ENCODE measurements at regions not wholly inside any gene's neighbourhood (a gene's known extent, or its start where the extent isn't known, plus 50 kb on each side); places are given as distances from the start of the nearest gene placed in this dataset.

DNA sequence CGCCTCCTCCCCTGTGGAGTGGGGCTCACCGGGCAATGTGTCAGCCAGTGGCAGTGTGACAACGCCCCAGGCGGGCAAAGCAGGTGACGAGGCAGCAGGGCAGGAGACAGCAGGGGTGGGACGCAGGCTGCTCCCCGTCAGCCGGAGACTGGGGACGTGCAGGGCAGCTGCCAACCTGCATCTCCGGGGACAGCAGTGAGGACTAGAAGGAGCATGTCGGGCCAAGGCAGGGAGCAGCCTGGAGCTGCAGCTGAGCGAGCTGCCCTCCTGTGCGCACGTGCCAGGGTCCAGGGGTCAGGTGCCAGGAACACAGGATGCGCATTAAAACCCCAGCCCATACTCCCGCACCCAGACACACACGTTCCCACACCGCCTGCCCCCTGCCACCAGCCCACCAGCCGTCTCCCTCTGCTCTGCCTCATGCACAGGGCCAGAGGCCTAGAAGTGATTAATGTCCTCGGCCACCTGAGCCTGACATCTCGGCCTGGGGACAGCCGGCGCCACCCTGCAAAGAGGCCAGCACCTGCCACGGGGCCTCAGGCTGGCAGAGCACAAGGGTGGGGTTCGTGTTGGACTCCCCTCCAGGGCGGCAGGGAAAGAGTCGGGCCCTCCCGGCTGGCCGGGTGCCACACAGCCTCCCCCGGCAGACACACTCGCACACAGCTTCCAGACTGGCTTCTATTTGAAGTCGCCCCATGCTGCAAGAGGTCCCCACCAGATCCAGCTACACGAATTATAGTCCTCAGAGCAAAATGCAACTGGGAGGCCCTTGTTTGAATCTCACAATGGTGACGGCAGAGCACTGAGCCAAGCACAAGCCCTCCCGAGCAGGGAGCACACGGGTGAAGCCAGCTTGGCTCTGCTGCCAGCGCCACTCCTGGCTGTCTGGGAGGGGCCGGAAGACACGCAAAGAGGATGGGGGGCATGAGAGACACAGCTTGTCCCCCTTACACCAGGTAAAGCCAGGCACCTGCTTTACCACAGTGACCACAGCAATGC is 90.4 kb downstream of the RBFOX3 start:
- DNase-seq: no peak

DNA sequence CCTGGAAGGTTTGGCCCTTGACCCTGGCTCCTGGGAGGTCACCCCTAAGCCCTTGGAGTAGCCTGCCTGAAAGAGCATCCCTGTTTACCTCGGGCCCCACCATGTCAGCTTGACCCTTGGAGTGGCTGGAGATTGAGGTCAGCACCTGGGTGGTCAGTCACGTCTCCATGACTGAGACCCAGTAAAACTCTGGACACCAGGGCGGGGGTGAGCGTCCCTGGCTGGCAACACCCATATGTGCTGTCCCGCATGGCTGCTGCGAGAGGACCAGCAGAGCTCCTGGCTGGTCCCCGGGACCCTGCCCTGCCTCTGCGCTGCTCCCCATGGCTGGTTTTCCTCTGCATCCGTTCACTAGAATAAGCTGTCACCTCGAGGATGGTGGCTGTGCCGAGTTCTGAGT is 91.2 kb downstream of the RBFOX3 start:
- no peak for DNase-seq

DNA sequence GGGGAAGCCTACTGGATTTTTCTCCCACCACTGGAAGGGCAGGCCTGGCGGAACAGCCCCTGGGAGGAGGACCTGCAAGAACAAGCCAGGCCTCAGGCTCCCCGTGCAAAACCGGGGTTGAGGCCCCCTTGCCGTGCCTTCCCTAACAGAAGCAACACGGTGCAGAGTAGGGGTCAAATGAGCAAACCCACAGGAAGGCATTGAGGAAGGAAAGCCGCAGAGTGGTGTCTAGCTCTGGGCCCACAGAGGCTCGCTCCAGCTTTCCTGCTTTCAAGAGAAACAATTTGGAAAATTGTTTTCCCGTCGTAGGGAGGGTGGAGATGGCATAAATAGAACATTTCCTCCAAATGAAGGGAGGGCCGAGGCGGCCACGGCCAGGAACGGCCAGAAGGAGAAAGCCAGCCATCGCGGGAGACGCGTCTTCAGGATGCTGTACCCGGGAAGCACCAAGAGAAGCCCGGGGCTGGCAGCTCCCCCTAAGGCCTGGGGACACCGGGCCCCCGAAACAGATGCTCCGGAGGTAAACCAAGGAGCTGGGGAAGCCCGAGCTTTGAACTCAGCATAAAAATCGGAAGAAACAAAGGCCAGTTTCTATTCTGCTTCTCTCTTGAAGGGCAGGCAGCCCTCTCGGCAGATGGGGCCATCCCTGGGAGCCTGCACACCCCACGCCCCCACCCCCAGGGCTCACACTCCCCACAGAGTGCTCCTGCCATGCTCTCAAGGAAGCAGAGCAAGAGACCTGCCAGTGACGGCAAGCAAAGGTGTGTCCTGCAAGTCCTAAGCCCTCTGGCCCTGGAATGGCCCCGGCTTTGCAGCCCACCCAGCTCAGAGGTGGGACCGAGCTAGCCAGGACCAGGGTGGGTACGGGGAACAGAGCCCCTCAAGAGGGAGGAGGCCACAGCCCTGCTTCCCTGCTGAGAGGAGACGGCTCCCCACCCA is 92.0 kb downstream of the RBFOX3 start:
- DNase-seq: no peak

DNA sequence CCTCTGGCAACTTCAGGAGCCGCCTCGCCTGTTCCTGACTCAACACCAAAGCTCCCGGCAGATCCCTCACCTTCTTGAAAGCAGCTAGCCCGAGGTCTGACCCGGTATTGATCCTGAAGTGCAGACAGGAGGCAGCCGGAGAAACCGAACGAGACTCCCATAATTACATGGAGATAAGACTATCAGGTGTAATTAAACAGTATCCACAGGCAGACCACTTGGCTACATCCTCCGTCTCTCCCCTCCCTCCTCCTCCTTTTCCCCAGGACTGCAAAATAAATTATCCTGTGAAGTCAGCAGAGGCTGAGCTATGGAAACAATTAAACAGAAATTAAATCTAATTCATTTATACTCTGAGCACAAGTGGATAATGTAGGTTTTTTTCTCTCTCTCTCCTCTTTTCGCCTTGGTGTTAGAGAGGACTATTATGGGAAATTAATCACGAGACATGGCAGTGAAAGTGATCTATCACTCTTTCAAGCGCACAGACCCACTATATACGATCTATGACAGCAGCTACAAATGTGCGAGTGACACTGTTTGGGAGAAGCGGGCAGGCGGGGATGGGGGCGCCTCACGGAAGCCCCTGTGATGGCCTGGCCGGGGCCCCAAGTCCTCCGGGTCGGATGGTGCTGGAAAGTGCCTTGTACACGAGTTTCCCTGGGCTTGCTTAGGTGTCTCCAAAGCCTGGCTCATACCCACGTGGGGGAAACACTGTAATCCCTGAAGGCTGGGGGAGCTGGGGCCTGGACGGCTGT is 92.8 kb downstream of the RBFOX3 start:
- DNase-seq: no peak

DNA sequence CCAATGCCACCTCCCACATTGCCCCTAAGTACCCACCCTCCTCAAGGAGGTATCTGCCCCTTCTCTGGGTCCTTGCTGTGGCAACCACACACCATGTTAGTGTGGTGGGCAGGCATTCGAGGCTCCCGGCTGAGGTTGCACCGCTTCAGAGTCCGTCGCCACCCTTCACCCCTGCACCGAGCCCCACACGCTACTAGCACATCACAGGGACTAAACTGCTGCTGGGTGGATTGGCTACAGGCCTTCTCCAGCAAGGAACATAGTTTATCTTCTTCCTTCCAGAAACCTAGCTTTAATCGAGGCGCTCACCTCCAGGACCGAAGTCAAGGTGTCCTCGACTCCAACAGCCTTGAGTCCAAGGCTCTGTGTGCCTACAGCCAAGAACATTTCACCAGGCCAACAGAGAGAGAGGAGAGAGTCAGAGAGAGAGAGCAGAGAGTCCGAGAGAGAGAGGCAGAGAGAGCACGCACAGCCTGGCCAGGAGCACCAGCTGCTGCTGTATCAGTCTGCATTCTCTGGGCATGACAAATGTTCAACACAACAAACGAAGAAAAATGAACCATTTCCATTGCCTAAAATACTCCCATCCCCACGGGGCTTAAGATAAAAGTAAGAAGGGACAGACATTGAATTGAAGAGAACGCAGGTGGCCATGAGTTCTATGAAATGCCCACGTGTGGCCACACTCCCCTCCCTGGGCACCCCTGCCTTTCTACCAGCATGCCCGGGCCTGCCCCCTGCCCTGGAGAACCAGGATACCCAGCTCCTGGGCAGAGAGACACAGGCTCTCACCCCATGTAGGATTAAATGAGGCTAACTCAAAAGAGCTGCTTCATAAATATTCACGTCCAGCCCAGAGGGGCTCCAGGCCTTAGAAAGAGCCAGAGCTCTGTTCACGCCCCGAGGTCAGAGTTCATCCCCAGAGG is 94.9 kb downstream of the RBFOX3 start:
- DNase-seq: no peak

DNA sequence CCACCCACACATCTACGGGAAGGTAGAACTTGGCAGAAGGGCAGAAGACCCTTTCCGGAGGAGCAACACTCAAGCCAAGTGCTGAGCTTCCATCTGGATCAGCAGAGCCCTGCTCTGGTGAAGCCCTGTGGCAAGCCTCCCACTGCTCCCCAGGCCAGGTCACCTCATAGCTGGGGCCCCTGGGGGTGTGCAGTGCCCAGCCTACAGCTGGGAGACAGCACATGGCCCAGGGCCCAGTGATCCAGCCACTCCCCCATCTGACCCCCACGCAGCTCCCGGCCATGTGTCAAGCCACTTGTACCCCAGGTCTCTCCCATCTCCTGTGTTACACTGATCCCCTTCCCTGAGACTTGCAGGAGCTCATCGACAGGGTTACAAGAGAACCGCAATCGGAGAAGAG is 95.7 kb downstream of the RBFOX3 start:
- DNase-seq: no peak

DNA sequence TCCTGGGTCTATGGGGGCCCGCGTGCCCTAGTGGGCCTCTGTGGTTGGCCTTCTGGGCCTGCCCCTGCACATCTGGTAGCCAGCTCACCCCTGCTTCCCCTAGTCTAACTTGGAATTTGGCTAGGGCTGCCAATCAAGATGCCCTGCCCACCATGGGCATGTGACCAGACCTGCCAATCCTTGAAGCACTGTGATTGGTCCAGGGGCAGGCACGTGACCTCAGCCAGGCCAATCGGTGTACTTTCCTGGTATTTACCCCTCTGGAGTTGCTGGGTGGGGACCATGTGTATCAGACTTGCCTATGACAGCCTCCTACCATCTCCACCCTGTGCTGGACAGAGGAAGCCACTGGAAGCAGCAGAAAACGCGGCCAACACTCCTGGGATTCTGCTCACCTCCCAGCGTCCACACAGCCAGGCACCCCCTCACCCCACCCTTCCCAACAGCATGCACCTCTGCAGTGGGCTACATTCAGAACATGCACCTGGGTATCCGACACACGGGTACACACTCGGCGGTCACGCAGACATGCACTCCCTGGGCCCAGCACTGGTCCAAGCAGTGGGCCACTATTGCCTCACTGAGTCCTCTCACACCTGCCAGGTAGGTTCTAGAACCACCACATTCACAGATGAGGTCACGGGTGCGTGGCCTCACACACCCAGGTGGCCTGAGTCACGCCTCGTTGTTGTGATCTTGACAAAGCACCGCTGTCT is 96.9 kb downstream of the RBFOX3 start:
- no peak for DNase-seq

DNA sequence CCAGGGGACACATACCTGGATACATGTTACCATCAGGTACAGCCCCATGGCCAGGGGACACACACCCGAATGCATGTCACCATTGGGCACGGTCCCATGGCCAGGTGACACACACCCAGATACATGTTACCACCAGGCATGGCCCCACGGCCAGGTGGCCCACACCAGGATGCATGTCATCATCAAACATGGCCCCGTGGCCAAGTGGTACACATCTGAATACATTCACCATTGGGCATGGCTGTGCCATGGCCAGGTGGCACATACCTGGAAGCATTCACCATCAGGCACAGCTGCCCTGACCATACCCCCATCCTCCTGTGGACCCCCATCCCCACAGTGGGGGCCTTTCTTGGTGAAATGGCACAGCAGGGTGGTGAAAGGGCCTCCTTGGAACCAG is 97.6 kb downstream of the RBFOX3 start:
- DNase-seq: no peak

DNA sequence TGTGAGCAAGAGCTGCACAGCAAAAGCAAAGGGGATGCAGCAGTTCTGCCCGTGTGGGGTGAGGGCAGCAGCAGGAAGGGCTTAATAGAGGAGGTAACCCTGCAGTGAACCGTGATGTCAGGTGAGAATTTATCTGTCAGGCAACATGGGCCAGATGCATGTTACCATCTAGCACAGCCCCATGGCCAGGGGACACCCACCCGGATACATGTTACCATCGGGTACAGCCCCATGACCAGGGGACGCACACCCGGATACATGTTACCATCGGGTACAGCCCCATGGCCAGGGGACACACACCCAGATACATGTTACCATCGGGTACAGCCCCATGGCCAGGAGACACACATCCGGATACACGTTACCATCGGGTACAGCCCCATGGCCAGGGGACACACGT is 99.4 kb downstream of the RBFOX3 start:
- DNase-seq: no peak

DNA sequence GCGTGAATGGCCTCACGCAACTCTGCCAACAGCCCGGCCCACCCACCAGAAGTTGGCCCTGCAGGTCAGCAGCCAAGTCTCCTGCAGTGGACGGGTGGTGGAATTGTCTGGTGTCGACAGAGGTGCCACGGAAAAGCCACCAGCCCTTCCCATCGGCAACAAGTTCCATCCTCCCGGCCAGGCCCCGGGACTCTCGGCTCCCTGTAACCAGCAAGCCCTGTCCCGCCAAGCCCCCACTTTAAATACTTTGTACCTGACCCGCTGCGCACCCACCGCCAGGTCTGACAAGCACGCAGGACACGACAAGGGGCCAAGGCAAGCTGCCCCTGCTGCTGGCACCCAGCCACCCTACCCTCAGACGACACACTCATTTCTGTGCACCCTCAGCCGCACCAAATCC is 100.8 kb downstream of the RBFOX3 start:
- no peak for DNase-seq

DNA sequence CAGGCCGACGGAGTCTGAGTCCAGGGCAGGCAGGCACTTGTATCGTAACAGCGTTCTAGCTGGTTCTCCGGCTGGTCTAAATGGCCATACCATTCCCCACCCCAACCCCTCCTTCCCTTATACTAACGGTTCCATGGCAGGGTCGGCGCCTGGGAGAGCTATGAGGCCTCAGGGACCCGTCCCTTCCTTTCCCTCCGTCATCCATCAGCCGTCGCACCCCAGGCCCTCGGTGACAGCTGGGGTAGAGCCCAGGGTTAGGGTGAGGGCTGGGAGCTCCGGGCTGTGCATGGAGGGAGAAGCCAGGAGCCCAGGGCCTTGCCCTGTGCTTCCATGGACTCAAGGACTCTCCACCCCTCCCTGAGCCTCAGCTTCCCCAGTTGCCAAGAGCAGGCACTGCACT is 101.4 kb downstream of the RBFOX3 start:
- DNase-seq: no peak

DNA sequence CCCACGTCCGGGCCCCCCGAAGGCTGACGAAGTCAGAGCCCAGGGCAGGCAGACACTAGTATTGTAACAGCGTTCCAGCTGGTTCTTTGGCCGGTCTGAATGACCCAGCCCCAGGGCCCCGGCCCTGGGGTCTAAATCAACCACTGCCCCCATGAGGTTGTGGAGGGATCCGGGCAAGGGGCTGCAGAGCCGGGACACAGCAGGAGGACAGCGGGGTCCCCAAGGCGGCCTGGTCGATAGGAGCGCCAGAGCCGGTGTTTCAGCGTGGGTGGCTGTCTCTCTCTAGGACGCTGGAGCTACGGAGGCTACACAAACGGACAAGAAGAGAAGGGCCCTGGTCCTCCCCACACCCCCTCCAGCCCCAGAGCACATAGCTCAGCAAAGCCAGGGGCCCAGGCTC is 101.8 kb downstream of the RBFOX3 start:
- no peak for DNase-seq

DNA sequence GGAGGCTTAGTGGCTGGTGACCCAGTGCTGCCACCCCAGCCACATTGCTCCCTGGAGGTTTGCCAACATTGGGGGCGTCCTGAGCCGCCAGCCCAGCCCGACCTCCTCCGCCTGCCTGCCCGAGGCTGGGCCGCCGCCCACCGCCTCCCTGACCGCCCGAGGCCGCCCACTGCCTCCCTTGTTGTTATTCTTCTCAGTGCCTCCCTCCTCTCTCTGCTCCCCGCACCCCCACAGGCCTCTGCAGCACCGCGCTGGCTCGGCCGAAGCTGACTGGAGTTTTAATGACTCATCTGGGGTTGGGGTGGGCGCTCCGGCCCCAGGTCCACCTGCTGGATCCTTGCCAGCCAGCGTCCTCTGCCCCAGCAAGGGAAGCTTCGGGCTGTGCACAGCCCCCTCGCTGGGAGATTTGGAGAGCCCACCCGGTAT is 102.5 kb downstream of the RBFOX3 start:
- DNase-seq: no peak

DNA sequence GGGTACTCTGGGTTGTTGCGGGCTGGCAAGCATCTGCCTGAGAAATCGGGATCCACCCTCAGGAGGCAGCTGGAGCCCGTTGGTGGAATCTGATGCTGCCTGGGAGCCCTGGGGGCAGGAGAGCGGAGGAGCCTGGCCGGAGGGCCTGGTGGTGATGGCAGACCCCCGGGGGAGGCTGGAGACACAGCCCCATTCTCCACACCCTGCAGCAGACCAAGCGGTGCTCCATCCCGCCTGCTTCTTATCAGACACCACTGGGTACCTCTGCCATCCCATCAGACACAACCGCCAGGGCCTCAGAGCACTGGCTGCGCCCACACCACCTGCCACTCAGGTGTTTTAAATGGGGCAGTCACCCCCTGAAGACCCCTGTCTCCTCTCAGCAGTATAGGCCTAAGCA is 103.9 kb downstream of the RBFOX3 start:
- no peak for DNase-seq

DNA sequence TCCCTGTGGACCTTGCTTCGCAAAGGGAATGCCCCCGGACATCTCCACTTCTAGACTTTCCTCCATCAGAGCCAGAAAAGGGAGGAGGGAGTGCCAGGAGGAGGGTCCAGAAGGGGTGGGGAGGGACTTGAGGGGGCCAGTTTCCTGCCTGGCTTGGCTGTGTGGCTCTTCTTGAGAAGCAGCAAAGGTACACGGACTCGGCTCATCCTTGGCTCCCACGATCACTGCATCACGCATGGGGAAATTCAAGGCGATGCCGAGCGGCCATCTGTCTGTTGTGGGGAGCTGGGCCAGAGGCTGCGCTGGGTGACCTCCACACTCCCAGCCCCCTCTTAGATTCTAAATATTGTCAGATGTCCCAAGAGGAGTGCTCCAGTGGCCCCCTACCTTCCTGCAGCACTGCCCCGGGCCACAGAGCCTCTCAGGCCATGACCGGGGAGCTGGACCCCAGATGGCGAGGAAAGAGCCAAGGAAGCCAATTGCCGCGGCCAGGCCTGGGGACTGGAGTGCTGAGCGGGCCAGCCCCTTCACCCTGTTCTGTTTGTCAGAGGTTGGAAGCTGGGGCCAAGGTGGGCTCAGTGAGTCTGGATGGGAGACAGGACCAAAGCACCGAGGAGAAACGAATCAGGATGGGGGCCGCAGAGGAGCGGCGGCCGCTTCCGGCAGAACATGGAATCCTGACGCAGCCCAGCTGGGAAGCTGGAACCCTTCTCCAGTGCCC is 104.5 kb downstream of the RBFOX3 start:
- no peak for DNase-seq

DNA sequence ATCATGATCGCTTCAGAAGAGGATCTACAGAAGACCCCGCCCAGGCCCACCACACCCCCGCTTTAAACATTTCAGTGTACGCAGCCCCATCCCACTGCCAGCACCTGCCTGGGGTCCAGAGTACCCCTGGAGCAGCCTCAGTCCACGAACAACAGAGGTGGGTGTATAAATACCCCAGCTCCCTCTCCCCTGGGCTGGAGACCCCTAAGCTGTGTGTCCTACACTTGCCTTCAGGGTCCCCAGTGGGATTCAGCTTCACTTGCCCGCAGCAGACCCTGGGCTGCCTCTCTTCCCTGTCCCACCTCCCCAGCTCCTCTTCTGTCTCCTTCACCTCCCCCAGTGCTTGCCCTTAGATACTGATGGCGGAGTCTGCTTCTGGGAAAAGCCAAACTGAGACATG is 105.7 kb downstream of the RBFOX3 start:
- DNase-seq: no peak

DNA sequence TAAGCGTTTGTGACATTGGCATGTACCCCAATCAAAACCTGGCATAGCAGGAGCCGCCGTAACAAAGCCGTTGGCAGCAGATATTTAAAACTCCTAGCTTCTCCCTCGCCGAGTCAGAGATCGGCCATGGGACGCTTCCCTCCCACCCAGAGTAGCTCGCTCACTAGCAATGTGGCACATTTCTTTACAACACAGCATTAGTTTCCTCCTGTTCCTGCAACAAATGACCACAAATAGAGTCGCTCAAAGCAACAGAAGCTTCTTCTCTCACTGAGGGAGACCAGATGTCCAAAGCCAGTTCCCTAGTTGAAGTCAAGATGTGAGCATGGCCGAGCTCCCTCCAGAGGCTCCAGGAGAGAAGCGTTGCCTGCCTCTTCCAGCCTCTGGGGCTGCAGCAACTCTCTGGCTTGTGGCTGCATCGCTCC is 106.7 kb downstream of the RBFOX3 start:
- no peak for DNase-seq

DNA sequence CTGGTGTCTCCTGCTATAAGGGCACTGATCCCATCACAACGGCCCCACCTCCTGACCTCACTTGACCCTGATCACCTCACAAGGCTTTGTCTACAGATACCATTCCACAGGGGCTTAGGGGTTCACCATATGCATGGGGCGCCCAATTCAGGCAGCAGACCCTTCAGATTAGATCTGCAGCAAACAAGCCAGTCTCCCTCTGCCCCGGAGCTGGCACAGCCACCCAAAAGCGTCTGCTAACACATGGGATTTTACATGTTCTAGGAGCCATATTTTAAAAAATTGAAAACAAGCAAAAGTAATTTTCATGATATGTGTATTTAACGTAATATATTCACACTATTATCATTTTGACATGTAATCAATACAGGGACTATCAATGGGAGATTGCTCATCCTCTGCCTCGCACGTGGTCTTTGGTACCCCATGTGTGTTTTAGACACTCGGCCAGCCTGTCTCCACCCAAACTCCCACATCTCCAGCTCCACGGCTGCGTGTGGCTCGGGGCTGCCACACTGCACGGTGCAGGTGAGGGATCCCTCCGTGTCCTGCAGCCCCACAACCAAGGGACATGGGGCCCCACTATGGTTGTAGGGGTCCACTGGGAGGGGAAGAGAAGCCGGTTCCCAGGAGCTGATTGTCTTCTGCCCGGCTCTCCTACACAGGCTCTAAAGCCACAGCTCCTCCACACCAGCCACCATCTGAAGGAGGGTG is 107.6 kb downstream of the RBFOX3 start:
- no peak for DNase-seq

DNA sequence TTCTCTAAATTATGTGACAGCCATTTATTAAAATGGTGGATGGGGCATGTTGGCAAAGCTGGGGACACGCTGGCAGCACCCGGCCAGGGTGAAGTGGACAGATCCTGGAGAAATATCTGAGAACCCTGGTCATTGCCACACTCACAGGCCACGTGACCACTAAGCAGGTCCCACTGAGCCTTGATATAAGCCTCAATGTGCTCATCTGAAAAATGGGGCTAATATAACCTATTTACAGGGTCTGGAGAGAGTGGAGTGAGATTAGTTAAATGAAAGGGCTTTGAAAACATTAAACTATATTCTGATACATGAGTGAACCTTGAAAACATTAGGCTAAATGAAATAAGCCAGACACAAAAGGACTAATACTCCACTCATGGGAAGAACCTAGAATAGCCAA is 108.9 kb downstream of the RBFOX3 start:
- no peak for DNase-seq

Measured in CD4-positive, alpha-beta T cell treated with Interleukin-6 for 4 hours (primary cell).